ENCODE measurements at regions not wholly inside any gene's neighbourhood (a gene's known extent, or its start where the extent isn't known, plus 50 kb on each side); places are given as distances from the start of the nearest gene placed in this dataset.

DNA sequence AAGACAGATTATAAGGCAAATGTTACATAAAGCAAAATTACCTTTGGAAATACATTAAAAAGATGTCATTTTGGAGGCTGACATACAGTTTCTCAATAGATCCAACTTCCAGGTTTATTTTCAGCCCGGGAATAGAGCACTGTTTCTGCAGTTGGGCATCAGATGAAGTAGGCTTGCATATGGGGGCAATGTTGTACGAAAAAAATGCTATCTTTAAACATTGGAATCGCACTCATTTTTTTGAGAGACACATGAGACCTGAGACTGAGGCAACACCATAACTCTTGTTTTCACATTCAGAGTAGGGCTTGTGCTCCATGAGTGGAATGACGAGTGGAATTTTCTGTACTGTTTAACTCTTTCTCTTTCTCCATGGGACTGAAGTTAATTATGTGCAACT lies 122.4 kb upstream of the ZRANB2 start:
- TF ChIP-seq, protein P1, sequence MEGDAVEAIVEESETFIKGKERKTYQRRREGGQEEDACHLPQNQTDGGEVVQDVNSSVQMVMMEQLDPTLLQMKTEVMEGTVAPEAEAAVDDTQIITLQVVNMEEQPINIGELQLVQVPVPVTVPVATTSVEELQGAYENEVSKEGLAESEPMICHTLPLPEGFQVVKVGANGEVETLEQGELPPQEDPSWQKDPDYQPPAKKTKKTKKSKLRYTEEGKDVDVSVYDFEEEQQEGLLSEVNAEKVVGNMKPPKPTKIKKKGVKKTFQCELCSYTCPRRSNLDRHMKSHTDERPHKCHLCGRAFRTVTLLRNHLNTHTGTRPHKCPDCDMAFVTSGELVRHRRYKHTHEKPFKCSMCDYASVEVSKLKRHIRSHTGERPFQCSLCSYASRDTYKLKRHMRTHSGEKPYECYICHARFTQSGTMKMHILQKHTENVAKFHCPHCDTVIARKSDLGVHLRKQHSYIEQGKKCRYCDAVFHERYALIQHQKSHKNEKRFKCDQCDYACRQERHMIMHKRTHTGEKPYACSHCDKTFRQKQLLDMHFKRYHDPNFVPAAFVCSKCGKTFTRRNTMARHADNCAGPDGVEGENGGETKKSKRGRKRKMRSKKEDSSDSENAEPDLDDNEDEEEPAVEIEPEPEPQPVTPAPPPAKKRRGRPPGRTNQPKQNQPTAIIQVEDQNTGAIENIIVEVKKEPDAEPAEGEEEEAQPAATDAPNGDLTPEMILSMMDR (IDR thresholded peaks at IDR 0.05): no peak
- TF ChIP-seq EP300 (IDR thresholded peaks at IDR 0.05) (no peak), POLR2AphosphoS5 (IDR thresholded peaks at IDR 0.05) (no peak)
